Uterus (tissue), 2 donors: ENCODE measurements at regions not wholly inside any gene's neighbourhood (a gene's known extent, or its start where the extent isn't known, plus 50 kb on each side); places are given as distances from the start of the nearest gene placed in this dataset.

ENCODE experiments used
- CTCF ChIP-seq, 4 experiments: fragments of 200-600 bp in 2 of 4; fragments of 450-650 bp in 2 of 4; sonication (generic) in 2 of 4; IDR thresholded peaks; one replicate each; pipeline ENCODE4 v1.5.1; 2016 to 2019; ENCODE audit warnings: antibody characterized with exemption in 4 of 4, mild to moderate bottlenecking in 2 of 4, moderate library complexity in 1 of 4
- POLR2A ChIP-seq, 2 donors: fragments of 450-650 bp; IDR thresholded peaks; one replicate each; pipeline ENCODE4 v1.6.1; 2016; ENCODE audit warnings: antibody characterized with exemption in 2 of 2, mild to moderate bottlenecking in 1 of 2, moderate library complexity in 1 of 2

GRCh38 chr5:61622156-61622555 lies 290.1 kb downstream of the ZSWIM6 start:
- no peak for TF ChIP-seq POLR2A (IDR thresholded peaks at IDR 0.05)
- TF ChIP-seq CTCF (IDR thresholded peaks at IDR 0.05): no peak
